LNCaP clone FGC (cell line): ENCODE measurements at regions not wholly inside any gene's neighbourhood (a gene's known extent, or its start where the extent isn't known, plus 50 kb on each side); places are given as distances from the start of the nearest gene placed in this dataset.

Experiments used
- DNase-seq: peaks from one replicate; pipeline ENCODE4 v3.0.0-alpha.2; 2011; ENCODE audit warnings: low read depth
- H3K4me3 ChIP-seq: 2 replicates; pipeline ENCODE4 v1.5.1; 2011; ENCODE audit warnings: mild to moderate bottlenecking, low read depth, low read length, control low read depth
- TF ChIP-seq, protein P1 (sequence below): IDR thresholded peaks from 2 replicates; pipeline ENCODE4 v1.5.1; 2012; ENCODE audit warnings: mild to moderate bottlenecking; ENCODE audit not compliant: control insufficient read depth, insufficient read depth; ENCODE audit errors: extremely low read depth

DNA sequence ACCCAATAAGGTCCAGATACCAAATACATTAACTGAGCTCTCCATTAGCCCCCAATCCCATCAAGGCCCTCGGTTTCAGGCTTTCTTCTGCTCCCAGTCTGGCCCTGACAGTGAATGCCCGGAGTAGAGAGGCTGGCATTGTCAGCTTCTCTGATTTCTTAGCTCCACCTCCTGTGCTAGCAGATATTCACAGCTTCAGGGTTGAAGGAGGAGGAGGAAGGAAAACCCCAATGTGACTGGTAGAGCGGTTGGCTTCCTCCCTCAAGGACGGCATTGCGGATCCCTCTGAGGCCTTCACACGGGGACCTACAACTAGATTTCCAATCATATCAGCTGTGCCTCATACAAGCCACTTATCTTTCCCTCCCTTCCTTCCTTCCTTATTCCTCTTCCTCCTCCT, 164.1 kb upstream of the SYNDIG1 start:
- H3K4me3 ChIP-seq = no peak overlapping the region
- TF ChIP-seq, protein P1, sequence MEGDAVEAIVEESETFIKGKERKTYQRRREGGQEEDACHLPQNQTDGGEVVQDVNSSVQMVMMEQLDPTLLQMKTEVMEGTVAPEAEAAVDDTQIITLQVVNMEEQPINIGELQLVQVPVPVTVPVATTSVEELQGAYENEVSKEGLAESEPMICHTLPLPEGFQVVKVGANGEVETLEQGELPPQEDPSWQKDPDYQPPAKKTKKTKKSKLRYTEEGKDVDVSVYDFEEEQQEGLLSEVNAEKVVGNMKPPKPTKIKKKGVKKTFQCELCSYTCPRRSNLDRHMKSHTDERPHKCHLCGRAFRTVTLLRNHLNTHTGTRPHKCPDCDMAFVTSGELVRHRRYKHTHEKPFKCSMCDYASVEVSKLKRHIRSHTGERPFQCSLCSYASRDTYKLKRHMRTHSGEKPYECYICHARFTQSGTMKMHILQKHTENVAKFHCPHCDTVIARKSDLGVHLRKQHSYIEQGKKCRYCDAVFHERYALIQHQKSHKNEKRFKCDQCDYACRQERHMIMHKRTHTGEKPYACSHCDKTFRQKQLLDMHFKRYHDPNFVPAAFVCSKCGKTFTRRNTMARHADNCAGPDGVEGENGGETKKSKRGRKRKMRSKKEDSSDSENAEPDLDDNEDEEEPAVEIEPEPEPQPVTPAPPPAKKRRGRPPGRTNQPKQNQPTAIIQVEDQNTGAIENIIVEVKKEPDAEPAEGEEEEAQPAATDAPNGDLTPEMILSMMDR = no peak
- DNase-seq = no peak

DNA sequence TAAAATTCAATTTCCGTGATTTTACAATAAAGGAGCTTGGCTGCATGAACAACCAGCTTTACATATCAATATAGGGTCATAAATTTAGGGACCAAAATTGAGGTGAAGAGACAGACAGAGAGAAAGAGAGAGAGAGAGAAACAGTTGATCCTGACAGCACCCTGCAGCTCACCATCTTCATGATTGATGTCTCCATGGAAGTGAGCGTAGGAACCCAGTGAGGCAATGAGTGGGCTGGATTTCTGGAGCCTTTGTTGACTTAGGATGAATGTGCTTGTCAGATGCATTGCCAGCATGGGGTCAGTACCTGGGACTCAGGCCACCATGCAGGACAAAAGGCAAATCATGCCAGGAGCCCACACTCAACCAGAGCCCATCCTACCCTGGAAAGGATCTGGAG, 165.1 kb upstream of the SYNDIG1 start:
- DNase-seq = no peak
- H3K4me3 ChIP-seq = no peak overlapping the region
- TF ChIP-seq, protein P1 = no peak

DNA sequence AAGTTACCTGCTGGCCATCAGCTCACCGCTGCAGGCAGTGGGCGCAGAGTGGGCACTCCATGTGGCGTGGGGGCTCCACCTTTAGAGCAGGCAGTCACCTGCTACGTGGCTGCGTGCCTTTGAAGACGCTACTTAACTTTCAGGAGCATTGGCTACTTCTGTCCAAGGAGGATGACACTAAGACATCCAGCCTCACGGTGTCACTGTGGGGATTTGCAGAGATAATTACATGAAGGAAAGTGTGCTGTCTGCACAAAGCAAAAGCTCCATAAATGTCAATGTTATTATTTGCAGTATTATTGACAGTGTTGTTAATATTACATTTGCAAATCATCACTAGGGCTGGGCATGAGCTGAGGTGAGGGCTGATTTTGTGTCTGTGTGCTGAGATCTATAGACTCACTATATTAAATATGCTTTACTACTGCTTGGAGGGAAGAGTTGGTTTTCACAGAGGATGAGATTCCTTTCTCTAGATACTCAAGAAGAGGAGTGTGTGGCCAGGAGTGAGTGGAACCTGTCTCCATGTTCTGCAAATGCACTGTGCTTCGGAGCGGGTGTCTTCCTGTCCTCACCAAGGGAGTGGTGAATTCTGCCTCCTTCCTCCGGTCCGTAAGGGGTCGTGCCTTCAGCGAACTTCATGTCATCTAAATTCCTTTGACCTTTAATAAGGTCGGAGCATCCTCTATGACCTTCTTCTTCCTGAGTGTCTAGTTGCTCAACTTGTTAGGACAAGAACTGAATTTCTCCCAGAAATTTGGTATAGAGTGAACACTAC, 165.8 kb upstream of the SYNDIG1 start:
- no peak overlapping the region for H3K4me3 ChIP-seq
- TF ChIP-seq, protein P1 = peak; percentile 66
- DNase-seq = peak; percentile 21

DNA sequence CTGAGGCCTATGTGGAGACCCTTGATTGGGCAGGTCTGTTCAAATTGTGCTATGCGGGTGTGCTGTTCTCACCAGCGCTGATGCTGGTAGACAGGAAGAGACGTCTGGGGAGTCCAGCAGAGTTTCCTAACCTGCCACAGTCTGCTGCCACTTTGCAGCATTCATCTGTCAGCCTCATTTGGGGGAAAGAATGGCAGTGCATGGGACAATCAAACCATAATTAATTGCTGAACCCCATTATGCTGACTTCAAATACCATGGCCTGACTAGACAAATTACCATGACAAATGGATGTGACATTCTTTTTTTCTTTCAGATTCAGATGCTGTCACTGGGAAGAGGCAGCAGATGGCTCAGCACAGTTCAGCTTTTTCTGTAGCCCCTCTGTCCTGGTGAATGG, 171.4 kb upstream of the SYNDIG1 start:
- H3K4me3 ChIP-seq = no peak overlapping the region
- TF ChIP-seq, protein P1 = no peak
- no peak for DNase-seq

DNA sequence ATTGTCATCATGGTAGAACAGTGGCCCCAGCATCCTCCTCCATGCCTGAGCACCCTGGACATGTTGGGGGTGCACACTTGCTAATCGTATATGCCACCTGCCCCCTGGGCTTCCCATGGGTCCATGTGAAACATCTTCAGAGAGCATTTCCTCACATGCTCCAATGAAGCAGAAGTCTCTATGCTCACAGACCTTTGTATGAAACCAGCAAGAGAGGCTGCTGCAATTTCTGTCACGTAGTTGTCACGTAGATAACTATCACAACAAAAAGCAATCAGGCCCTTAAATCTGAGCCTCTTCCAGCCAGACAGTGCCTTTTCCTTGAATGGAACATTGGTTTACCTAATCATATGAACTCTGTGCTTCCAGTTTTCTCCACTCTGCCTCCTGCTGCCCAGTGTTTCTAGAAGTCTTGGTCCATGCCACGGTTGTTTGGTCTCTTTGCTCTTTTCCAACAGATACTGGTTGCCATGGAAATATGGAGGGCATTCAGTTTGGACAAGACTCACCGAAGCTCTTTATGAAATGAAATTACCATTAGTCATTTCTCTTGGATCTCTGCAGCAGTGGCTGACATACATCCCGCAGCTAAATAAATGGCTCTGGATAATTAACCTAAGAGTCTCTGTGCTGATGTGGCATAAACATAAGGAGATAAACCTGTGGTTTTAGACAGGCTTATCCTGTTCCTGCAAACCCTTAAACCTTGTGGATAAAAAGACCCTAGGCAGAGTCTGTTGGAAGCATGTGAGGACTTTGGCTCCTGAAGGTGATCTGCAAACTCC, 172.8 kb upstream of the SYNDIG1 start:
- TF ChIP-seq, protein P1 = no peak
- no peak for DNase-seq
- H3K4me3 ChIP-seq = no peak overlapping the region

DNA sequence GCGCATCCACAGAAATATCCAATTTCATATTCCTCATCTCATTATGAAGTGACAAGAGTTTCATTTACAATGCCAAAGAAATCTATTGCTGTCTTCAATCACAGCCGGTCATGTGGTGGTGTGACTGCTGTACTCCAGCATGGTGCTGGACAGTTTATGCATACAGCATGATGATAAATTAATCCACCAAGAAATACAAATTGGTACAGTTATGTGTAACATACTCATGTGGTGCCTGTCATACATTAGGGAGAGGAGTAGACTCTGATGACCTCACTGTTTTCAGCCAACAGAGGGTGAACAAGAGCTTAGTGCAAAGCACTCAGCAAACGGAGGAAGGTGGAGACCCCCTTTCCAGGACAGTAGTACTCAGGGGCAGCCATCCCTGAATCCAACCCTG, 178.4 kb upstream of the SYNDIG1 start:
- DNase-seq = no peak
- TF ChIP-seq, protein P1 = no peak
- H3K4me3 ChIP-seq = no peak overlapping the region
